A549 (cell line): ENCODE measurements at regions not wholly inside any gene's neighbourhood (a gene's known extent, or its start where the extent isn't known, plus 50 kb on each side); places are given as distances from the start of the nearest gene placed in this dataset.

ENCODE experiments used
- ATAC-seq, 2 experiments: fragments of 200-7000 bp in 1 of 2; fragments of >200 bp in 1 of 2; cut with Nextera tagmentation in 1 of 2; cut with Tn5 transposase in 1 of 2; 3 replicates each; pipeline versions ENCODE4 v1.8.0 to v1.9.1; 2018 to 2020; ENCODE audit warnings: mild to moderate bottlenecking in 1 of 2, moderate library complexity in 1 of 2
- CTCF ChIA-PET: fragments of 300-600 bp; sonication (Branson Sonifier 250); formaldehyde crosslinking; extraction: SDS; loops from one replicate; lab custom pipeline; 2021; ENCODE audit warnings: antibody characterized with exemption, inconsistent platforms; lab: Yijun Ruan, JAX
- POLR2A ChIA-PET: fragments of 350-600 bp; formaldehyde crosslinking; extraction: SDS; loops from one replicate; lab custom pipeline; 2021; ENCODE audit warnings: antibody characterized with exemption, inconsistent platforms; lab: Yijun Ruan, JAX
- DNase-seq, 2 experiments: peaks; one replicate each; pipeline versions ENCODE4 v3.0.0 to v3.0.0-alpha.2; 2011 to 2016; ENCODE audit warnings: low read depth in 1 of 2, low spot score in 1 of 2
- FAIRE-seq: peaks from 2 replicates; lab custom pipeline; 2011; peaks lifted over from hg19 to GRCh38; lab: Jason Lieb, UNC
- H3K27ac ChIP-seq, 2 experiments: fragments of >200 bp; sonication (Bioruptor Twin); formaldehyde crosslinking; 3 replicates each; pipeline ENCODE4 v1.5.1; 2016 to 2017
- H3K4me1 ChIP-seq: fragments of >200 bp; sonication (Bioruptor Twin); formaldehyde crosslinking; 3 replicates; pipeline ENCODE4 v1.6.1; 2016
- H3K4me2 ChIP-seq: fragments of >200 bp; sonication (Bioruptor Twin); formaldehyde crosslinking; 3 replicates; pipeline ENCODE4 v1.6.1; 2016
- H3K4me3 ChIP-seq: fragments of >200 bp; sonication (Bioruptor Twin); formaldehyde crosslinking; 3 replicates; pipeline ENCODE4 v1.5.1; 2016
- H3K9me3 ChIP-seq: fragments of >200 bp; sonication (Bioruptor Twin); formaldehyde crosslinking; 3 replicates; pipeline ENCODE4 v1.6.1; 2016
- CBX2 ChIP-seq: fragments of 200-600 bp; sonication (generic); IDR thresholded peaks from 2 replicates; pipeline ENCODE4 v1.6.1; 2016; ENCODE audit warnings: low read depth, mild to moderate bottlenecking, borderline replicate concordance
- CEBPB ChIP-seq, 2 experiments: fragments of >200 bp in 1 of 2; sonication (Bioruptor Twin) in 1 of 2; formaldehyde crosslinking in 1 of 2; IDR thresholded peaks; 2 replicates each; pipeline ENCODE4 v1.6.1; 2012 to 2016
- CHD2 ChIP-seq: fragments of 150-350 bp; IDR thresholded peaks from 2 replicates; pipeline ENCODE4 v1.6.1; 2014; ENCODE audit warnings: low read length; ENCODE audit not compliant: partially characterized antibody
- CHD4 ChIP-seq: fragments of 200-600 bp; sonication (generic); IDR thresholded peaks from 2 replicates; pipeline ENCODE4 v1.6.1; 2016; ENCODE audit warnings: antibody characterized with exemption, mild to moderate bottlenecking, borderline replicate concordance
- EHF ChIP-seq: fragments of 250-450 bp; sonication (Bioruptor Pico); IDR thresholded peaks from 2 replicates; pipeline ENCODE4 v1.5.0; 2020; ENCODE audit warnings: mild to moderate bottlenecking
- EHMT2 ChIP-seq: fragments of 200-600 bp; sonication (generic); IDR thresholded peaks from 2 replicates; pipeline ENCODE4 v1.6.1; 2016; ENCODE audit warnings: antibody characterized with exemption, low read depth, mild to moderate bottlenecking, moderate library complexity
- EP300 ChIP-seq, 2 experiments: fragments of >200 bp; sonication (Bioruptor Twin); formaldehyde crosslinking; IDR thresholded peaks; 2 replicates in 1 of 2; 3 replicates in 1 of 2; pipeline ENCODE4 v1.6.1; 2016 to 2017
- HDAC2 ChIP-seq: fragments of 200-600 bp; sonication (generic); IDR thresholded peaks from 2 replicates; pipeline ENCODE4 v1.6.1; 2016
- JUN ChIP-seq, 2 experiments: fragments of >200 bp; sonication (Bioruptor Twin); formaldehyde crosslinking; IDR thresholded peaks; 2 replicates in 1 of 2; 3 replicates in 1 of 2; pipeline ENCODE4 v1.6.1; 2016 to 2017
- NFE2L2 ChIP-seq: fragments of 150-350 bp; conservative IDR thresholded peaks from 2 replicates; pipeline ENCODE4 v1.6.1; 2014; ENCODE audit warnings: low read length
- NR3C1 ChIP-seq: fragments of >200 bp; sonication (Bioruptor Twin); formaldehyde crosslinking; IDR thresholded peaks from 3 replicates; pipeline ENCODE4 v1.6.1; 2017
- POLR2A ChIP-seq: IDR thresholded peaks from 2 replicates; pipeline ENCODE4 v1.6.1; 2012; ENCODE audit warnings: mild to moderate bottlenecking, low read length
- POLR2AphosphoS2 ChIP-seq: conservative IDR thresholded peaks from 2 replicates; pipeline ENCODE4 v1.6.1; 2012; ENCODE audit warnings: low read length, improper control_type of control experiment, inconsistent platforms
- TFCP2L1 ChIP-seq: fragments of 250-450 bp; sonication (Bioruptor Pico); IDR thresholded peaks from 2 replicates; pipeline ENCODE4 v1.5.0; 2021; ENCODE audit warnings: mild to moderate bottlenecking
- ZSCAN20 ChIP-seq: fragments of 250-450 bp; sonication (Bioruptor Pico); IDR thresholded peaks from 2 replicates; pipeline ENCODE4 v1.8.0; 2022; ENCODE audit warnings: mild to moderate bottlenecking, moderate library complexity
- WGBS: methylation state at CpG from one replicate; pipeline ENCODE4 v1.1.6; 2017; ENCODE audit errors: missing lambda C conversion rate; 5-methylcytosine and 5-hydroxymethylcytosine counted together
- TF ChIP-seq, protein P1 (sequence below): fragments of 250-450 bp; sonication (Bioruptor Pico); IDR thresholded peaks from 2 replicates; pipeline ENCODE4 v1.5.0; 2021; ENCODE audit warnings: mild to moderate bottlenecking, moderate library complexity, borderline replicate concordance
- TF ChIP-seq, protein P2 (sequence below): fragments of 200-600 bp; sonication (generic); IDR thresholded peaks from 2 replicates; pipeline ENCODE4 v1.6.1; 2016; ENCODE audit warnings: antibody characterized with exemption, mild to moderate bottlenecking, moderate library complexity
- TF ChIP-seq, protein P3 (sequence below): fragments of >200 bp; sonication (Bioruptor Twin); formaldehyde crosslinking; IDR thresholded peaks from 3 replicates; pipeline ENCODE4 v1.5.1; 2016
- TF ChIP-seq, protein P4 (sequence below): fragments of >200 bp; sonication (Bioruptor Twin); formaldehyde crosslinking; IDR thresholded peaks from 3 replicates; pipeline ENCODE4 v1.6.1; 2016
- TF ChIP-seq, protein P5 (sequence below): IDR thresholded peaks from 2 replicates; pipeline ENCODE4 v1.6.1; 2012; ENCODE audit warnings: low read depth, borderline replicate concordance

DNA sequence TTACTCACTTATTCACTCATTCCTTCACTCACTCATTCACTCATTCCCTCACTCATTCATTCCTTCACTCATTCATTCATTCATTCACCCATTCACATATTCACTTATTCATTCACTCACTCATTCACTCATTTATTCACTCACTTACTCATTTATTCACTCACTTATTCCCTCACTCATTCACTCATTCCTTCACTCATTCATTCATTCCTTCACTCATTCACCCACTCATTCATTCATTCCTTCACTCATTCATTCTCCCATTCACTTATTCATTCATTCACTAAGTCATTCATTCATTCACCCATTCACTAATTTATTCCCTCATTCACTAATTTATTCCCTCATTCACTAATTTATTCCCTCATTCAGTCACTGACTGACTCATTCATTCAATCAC lies 127.6 kb downstream of the EDN3 start:
- CTCF ChIA-PET, result no interaction called here
- TF ChIP-seq POLR2A, result no peak
- no peak for TF ChIP-seq NFE2L2
- TF ChIP-seq EP300 (IDR thresholded peaks at IDR 0.05), result no peak
- TF ChIP-seq, protein P1, sequence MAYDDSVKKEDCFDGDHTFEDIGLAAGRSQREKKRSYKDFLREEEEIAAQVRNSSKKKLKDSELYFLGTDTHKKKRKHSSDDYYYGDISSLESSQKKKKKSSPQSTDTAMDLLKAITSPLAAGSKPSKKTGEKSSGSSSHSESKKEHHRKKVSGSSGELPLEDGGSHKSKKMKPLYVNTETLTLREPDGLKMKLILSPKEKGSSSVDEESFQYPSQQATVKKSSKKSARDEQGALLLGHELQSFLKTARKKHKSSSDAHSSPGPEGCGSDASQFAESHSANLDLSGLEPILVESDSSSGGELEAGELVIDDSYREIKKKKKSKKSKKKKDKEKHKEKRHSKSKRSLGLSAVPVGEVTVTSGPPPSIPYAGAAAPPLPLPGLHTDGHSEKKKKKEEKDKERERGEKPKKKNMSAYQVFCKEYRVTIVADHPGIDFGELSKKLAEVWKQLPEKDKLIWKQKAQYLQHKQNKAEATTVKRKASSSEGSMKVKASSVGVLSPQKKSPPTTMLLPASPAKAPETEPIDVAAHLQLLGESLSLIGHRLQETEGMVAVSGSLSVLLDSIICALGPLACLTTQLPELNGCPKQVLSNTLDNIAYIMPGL, result no peak
- TF ChIP-seq JUN (IDR thresholded peaks at IDR 0.05), result no peak
- TF ChIP-seq ZSCAN20 (CRISPR knock-in tag), result no peak
- TF ChIP-seq, protein P2, sequence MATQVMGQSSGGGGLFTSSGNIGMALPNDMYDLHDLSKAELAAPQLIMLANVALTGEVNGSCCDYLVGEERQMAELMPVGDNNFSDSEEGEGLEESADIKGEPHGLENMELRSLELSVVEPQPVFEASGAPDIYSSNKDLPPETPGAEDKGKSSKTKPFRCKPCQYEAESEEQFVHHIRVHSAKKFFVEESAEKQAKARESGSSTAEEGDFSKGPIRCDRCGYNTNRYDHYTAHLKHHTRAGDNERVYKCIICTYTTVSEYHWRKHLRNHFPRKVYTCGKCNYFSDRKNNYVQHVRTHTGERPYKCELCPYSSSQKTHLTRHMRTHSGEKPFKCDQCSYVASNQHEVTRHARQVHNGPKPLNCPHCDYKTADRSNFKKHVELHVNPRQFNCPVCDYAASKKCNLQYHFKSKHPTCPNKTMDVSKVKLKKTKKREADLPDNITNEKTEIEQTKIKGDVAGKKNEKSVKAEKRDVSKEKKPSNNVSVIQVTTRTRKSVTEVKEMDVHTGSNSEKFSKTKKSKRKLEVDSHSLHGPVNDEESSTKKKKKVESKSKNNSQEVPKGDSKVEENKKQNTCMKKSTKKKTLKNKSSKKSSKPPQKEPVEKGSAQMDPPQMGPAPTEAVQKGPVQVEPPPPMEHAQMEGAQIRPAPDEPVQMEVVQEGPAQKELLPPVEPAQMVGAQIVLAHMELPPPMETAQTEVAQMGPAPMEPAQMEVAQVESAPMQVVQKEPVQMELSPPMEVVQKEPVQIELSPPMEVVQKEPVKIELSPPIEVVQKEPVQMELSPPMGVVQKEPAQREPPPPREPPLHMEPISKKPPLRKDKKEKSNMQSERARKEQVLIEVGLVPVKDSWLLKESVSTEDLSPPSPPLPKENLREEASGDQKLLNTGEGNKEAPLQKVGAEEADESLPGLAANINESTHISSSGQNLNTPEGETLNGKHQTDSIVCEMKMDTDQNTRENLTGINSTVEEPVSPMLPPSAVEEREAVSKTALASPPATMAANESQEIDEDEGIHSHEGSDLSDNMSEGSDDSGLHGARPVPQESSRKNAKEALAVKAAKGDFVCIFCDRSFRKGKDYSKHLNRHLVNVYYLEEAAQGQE, result no peak
- TF ChIP-seq CHD2, result no peak
- DNase-seq (no peak), ATAC-seq (no peak), FAIRE-seq (no peak)
- no peak overlapping the region for H3K27ac ChIP-seq
- no peaks in the 10 kb centered on the region for H3K4me1 ChIP-seq
- no peaks in the 10 kb centered on the region for H3K9me3 ChIP-seq
- no peak overlapping the region for H3K4me2 ChIP-seq
- POLR2A ChIA-PET, result no interaction called here
- H3K4me3 ChIP-seq, result no peak overlapping the region

DNA sequence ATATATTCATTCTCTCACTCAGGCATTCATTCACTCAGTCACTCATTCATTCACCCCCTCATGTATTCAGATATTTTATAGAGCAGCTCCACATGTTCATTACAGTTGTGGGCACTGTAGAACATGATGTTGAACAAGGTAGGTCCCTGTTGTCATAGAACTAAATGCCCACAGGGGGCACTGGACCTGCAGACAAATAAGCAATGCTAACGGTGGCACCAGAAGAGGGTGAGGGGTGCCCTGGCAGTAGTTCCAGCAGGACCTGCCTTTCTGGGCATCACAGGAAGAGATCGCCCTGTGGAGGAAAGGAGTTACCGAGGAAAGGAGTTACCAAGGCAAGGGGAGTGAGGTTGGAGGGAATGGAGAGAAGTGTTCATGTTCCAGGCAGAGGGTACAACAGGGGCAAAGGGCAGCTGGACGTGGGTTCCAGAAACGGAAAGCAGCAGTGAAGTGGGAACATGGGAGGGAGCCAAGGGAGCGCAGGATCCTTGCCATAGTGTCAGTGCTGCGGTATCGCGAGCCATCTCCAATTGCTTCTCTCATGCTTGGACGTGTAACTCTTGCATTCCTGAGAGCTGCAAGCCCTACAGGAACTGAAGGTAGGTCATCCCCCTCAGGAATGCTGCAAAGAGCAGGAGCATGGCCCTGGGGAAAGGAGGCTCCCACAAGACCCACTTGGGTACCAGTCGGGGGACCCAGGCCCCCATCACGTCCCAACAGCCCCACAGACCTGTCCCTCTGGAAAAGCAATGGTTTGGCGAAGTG lies 128.2 kb downstream of the EDN3 start:
- Histone ChIP-seq H3K27ac (no peak overlapping the region), H3K9me3 (no peaks in the 10 kb centered on the region), H3K4me2 (peak overlapping the region; percentile 39; the same call in 2 of the 3 replicates), H3K4me1 (no peaks in the 10 kb centered on the region), H3K4me3 (no peak overlapping the region)
- WGBS, result 26% methylated on average over 13 of the region's 13 CpGs
- CTCF ChIA-PET, result interaction anchor here (1.1 to 1.8 kb wide), 2 partner anchors 10 to 27 kb away, joined by 3 to 8 read pairs; no protein-coding TSS in a partner anchor
- FAIRE-seq (no peak), DNase-seq (peak in 1 of 2 experiments; percentile 48), ATAC-seq (peak; percentile 45 to 76; a peak in 4 of 6 replicates)
- TF ChIP-seq, protein P3, sequence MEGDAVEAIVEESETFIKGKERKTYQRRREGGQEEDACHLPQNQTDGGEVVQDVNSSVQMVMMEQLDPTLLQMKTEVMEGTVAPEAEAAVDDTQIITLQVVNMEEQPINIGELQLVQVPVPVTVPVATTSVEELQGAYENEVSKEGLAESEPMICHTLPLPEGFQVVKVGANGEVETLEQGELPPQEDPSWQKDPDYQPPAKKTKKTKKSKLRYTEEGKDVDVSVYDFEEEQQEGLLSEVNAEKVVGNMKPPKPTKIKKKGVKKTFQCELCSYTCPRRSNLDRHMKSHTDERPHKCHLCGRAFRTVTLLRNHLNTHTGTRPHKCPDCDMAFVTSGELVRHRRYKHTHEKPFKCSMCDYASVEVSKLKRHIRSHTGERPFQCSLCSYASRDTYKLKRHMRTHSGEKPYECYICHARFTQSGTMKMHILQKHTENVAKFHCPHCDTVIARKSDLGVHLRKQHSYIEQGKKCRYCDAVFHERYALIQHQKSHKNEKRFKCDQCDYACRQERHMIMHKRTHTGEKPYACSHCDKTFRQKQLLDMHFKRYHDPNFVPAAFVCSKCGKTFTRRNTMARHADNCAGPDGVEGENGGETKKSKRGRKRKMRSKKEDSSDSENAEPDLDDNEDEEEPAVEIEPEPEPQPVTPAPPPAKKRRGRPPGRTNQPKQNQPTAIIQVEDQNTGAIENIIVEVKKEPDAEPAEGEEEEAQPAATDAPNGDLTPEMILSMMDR, result peak; percentile 12; the same call in 2 of the 3 replicates
- TF ChIP-seq CEBPB (IDR thresholded peaks at IDR 0.05) (no peak), CBX2 (no peak), EHF (no peak)
- POLR2A ChIA-PET, result no interaction called here

DNA sequence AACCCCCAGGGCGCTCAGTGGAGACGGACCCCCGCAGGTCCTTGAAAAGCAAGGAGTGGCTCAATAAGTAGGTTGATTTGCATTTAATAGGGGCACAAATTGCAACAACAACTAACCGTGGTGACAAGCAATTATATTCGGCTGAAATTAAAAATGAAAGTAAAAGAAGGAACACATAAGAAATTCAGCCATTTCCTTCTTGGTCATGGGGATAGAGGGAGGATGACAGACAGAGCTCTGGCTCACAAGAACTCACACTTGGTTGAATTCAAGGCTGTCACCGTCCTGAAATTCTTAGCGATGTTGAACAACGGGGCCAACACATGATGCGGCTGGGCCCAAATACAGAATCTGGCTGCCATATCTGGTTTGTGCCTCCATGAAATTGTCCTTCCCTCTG lies 129.0 kb downstream of the EDN3 start:
- no peak for ATAC-seq

More for the DNA sequence above, 129.0 kb downstream of the EDN3 start:
- CTCF ChIA-PET, result interaction anchor here (1.1 to 1.8 kb wide), 2 partner anchors 9 to 26 kb away, joined by 3 to 8 read pairs; no protein-coding TSS in a partner anchor
- Histone ChIP-seq H3K4me1 (no peaks in the 10 kb centered on the region), H3K9me3 (no peaks in the 10 kb centered on the region), H3K27ac (no peak overlapping the region), H3K4me3 (no peak overlapping the region), H3K4me2 (peak overlapping the region; percentile 39; the same call in 2 of the 3 replicates)
- no peak for DNase-seq
- POLR2A ChIA-PET, result no interaction called here
- no peak for FAIRE-seq
- 54% methylated on average over 9 of the region's 9 CpGs for WGBS
- TF ChIP-seq, protein P4, sequence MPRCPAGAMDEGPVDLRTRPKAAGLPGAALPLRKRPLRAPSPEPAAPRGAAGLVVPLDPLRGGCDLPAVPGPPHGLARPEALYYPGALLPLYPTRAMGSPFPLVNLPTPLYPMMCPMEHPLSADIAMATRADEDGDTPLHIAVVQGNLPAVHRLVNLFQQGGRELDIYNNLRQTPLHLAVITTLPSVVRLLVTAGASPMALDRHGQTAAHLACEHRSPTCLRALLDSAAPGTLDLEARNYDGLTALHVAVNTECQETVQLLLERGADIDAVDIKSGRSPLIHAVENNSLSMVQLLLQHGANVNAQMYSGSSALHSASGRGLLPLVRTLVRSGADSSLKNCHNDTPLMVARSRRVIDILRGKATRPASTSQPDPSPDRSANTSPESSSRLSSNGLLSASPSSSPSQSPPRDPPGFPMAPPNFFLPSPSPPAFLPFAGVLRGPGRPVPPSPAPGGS, result no peak
- TF ChIP-seq, protein P5, sequence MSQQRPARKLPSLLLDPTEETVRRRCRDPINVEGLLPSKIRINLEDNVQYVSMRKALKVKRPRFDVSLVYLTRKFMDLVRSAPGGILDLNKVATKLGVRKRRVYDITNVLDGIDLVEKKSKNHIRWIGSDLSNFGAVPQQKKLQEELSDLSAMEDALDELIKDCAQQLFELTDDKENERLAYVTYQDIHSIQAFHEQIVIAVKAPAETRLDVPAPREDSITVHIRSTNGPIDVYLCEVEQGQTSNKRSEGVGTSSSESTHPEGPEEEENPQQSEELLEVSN, result no peak
- TF ChIP-seq EP300 (IDR thresholded peaks at IDR 0.05) (no peak), HDAC2 (no peak), TFCP2L1 (no peak), POLR2AphosphoS2 (no peak), NR3C1 (no peak), CHD4 (no peak), EHMT2 (no peak)
- TF ChIP-seq, all 56 proteins: peak for 0
